PFSK-1 (cell line): ENCODE measurements at regions not wholly inside any gene's neighbourhood (a gene's known extent, or its start where the extent isn't known, plus 50 kb on each side); places are given as distances from the start of the nearest gene placed in this dataset.

ENCODE experiments used
- POLR2AphosphoS5 ChIP-seq: IDR thresholded peaks from 2 replicates; pipeline ENCODE4 v1.6.1; 2012; ENCODE audit warnings: low read depth, mild to moderate bottlenecking, control low read depth, low read length, moderate library complexity
- SIN3A ChIP-seq: IDR thresholded peaks from 2 replicates; pipeline ENCODE4 v1.6.1; 2012; ENCODE audit warnings: mild to moderate bottlenecking, low read length, moderate library complexity, borderline replicate concordance; ENCODE audit not compliant: insufficient read depth

GRCh38 chr21:24197132-24197643, 1410.1 kb downstream of the MRPL39 start:
- TF ChIP-seq POLR2AphosphoS5: no peak
- no peak for TF ChIP-seq SIN3A
